OCI-LY7 (cell line): ENCODE measurements at regions not wholly inside any gene's neighbourhood (a gene's known extent, or its start where the extent isn't known, plus 50 kb on each side); places are given as distances from the start of the nearest gene placed in this dataset.

Experiments used
- EZH2phosphoT487 ChIP-seq: fragments of 200-600 bp; sonication (generic); IDR thresholded peaks from 2 replicates; pipeline ENCODE4 v1.6.1; 2018; ENCODE audit warnings: low read depth, borderline replicate concordance, mild to moderate bottlenecking, mixed run types, antibody characterized with exemption, low read length, moderate library complexity, mixed read lengths
- TF ChIP-seq, protein P1 (sequence below): fragments of 200-600 bp; sonication (generic); conservative IDR thresholded peaks from 2 replicates; pipeline ENCODE4 v1.5.1; 2014; ENCODE audit warnings: mild to moderate bottlenecking, antibody characterized with exemption, low read length, moderate library complexity, mixed read lengths

DNA sequence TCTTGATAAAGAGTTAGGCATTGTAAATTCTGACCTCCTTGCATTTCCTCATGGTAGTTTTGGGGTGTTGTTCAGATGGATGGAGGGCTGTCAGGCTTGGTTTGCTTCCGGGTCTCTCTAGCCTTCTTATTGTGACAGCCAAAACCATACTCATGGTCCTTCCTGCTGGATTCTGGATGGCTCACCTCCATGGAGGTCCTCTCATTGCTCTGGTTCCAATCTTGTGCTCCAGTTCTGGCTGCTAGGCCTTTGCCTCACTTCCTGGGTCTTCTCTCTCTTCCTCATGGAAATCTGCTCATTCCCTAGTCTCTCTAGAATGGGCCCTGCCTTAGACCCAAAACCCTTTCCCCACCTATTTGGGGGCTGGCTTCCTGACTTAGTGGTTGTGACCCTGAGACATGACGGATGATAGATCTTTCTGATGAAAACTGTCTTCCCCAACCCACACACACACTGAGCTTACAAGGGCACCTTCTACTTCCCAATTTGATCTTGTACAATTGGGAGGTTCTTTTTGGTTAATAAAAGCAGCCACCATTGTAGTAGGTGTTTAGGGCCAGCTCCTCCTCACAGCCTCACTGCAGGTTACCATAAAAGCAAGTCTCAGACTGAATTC, 66.2 kb upstream of the XCR1 start:
- TF ChIP-seq, protein P1, sequence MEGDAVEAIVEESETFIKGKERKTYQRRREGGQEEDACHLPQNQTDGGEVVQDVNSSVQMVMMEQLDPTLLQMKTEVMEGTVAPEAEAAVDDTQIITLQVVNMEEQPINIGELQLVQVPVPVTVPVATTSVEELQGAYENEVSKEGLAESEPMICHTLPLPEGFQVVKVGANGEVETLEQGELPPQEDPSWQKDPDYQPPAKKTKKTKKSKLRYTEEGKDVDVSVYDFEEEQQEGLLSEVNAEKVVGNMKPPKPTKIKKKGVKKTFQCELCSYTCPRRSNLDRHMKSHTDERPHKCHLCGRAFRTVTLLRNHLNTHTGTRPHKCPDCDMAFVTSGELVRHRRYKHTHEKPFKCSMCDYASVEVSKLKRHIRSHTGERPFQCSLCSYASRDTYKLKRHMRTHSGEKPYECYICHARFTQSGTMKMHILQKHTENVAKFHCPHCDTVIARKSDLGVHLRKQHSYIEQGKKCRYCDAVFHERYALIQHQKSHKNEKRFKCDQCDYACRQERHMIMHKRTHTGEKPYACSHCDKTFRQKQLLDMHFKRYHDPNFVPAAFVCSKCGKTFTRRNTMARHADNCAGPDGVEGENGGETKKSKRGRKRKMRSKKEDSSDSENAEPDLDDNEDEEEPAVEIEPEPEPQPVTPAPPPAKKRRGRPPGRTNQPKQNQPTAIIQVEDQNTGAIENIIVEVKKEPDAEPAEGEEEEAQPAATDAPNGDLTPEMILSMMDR, result no peak
- no peak for TF ChIP-seq EZH2phosphoT487
